ENCODE measurements at regions not wholly inside any gene's neighbourhood (a gene's known extent, or its start where the extent isn't known, plus 50 kb on each side); places are given as distances from the start of the nearest gene placed in this dataset.

- TF ChIP-seq CTCF (IDR thresholded peaks at IDR 0.05), result no peak
- TF ChIP-seq EZH2 (IDR thresholded peaks at IDR 0.05), result no peak
Measured at GRCh38 chr3:126292318-126293070, 64.7 kb downstream of the KLF15 start.
